ENCODE measurements at regions not wholly inside any gene's neighbourhood (a gene's known extent, or its start where the extent isn't known, plus 50 kb on each side); places are given as distances from the start of the nearest gene placed in this dataset.

GRCh38 chr9:89974582-89974981, 369.8 kb downstream of the GADD45G start:
- H3K27ac ChIP-seq (ENCODE audit: control insufficient read depth, insufficient read depth, low read length) = no peak overlapping the region
- no peak overlapping the region for H3K9ac ChIP-seq (ENCODE audit: control insufficient read depth, extremely low read depth, insufficient read depth, low read length)
- H4K20me1 ChIP-seq (ENCODE audit: control insufficient read depth, extremely low read depth, insufficient read depth, low read length) = no peaks in the 10 kb centered on the region
- no peaks in the 10 kb centered on the region for H3K9me3 ChIP-seq (ENCODE audit: control insufficient read depth, low read depth, low read length)
- dilution Hi-C loops (cut with MboI; ENCODE audit: extremely low pct_ligation_motif_present, low sequenced_read_pairs) = no loop called here
- no peak overlapping the region for H3K4me3 ChIP-seq (ENCODE audit: control insufficient read depth in 2 of 3, extremely low read depth in 1 of 3, insufficient read depth in 2 of 3, low read depth in 1 of 3, low read length in 3 of 3)
- no peak overlapping the region for H2AFZ ChIP-seq (ENCODE audit: control insufficient read depth, low read length)
- H3K36me3 ChIP-seq (ENCODE audit: control insufficient read depth in 2 of 2, extremely low read depth in 1 of 2, insufficient read depth in 2 of 2, low read length in 2 of 2) = no peaks in the 10 kb centered on the region
- H3K27me3 ChIP-seq (ENCODE audit: control insufficient read depth, extremely low read depth, insufficient read depth, low read length) = no peaks in the 10 kb centered on the region
- H3K9me1 ChIP-seq (ENCODE audit: control insufficient read depth, extremely low read depth, insufficient read depth, low read length) = no peaks in the 10 kb centered on the region
- TF ChIP-seq EZH2 (IDR thresholded peaks at IDR 0.05; ENCODE audit: low read length) (no peak), CTCF (optimal IDR thresholded peaks at IDR 0.05 in 1 of 3, IDR thresholded peaks at IDR 0.05 in 1 of 3, conservative IDR thresholded peaks at IDR 0.05 in 1 of 3; ENCODE audit: extremely low read depth in 1 of 3, insufficient read depth in 2 of 3, low read length in 3 of 3) (no peak)
- DNase-seq (ENCODE audit: low read depth, low spot score) (no peak), FAIRE-seq (no peak)
- H3K4me2 ChIP-seq (ENCODE audit: control insufficient read depth, extremely low read depth, insufficient read depth, low read depth, low read length) = no peak overlapping the region
- H3K4me1 ChIP-seq (ENCODE audit: control insufficient read depth, extremely low read depth, insufficient read depth, low read length) = no peaks in the 10 kb centered on the region
- H3K79me2 ChIP-seq (ENCODE audit: control insufficient read depth, insufficient read depth, low read length) = no peaks in the 10 kb centered on the region

- FAIRE-seq (no peak), DNase-seq (ENCODE audit: low read depth, low spot score) (no peak)
- Histone ChIP-seq H3K36me3 (ENCODE audit: control insufficient read depth in 2 of 2, extremely low read depth in 1 of 2, insufficient read depth in 2 of 2, low read length in 2 of 2) (no peaks in the 10 kb centered on the region), H3K4me1 (ENCODE audit: control insufficient read depth, extremely low read depth, insufficient read depth, low read length) (no peaks in the 10 kb centered on the region), H3K9me3 (ENCODE audit: control insufficient read depth, low read depth, low read length) (no peaks in the 10 kb centered on the region), H3K9ac (ENCODE audit: control insufficient read depth, extremely low read depth, insufficient read depth, low read length) (no peak overlapping the region), H3K9me1 (ENCODE audit: control insufficient read depth, extremely low read depth, insufficient read depth, low read length) (no peaks in the 10 kb centered on the region), H3K4me3 (ENCODE audit: control insufficient read depth in 2 of 3, extremely low read depth in 1 of 3, insufficient read depth in 2 of 3, low read depth in 1 of 3, low read length in 3 of 3) (no peak overlapping the region), H3K4me2 (ENCODE audit: control insufficient read depth, extremely low read depth, insufficient read depth, low read depth, low read length) (no peak overlapping the region), H3K27ac (ENCODE audit: control insufficient read depth, insufficient read depth, low read length) (no peak overlapping the region), H4K20me1 (ENCODE audit: control insufficient read depth, extremely low read depth, insufficient read depth, low read length) (no peaks in the 10 kb centered on the region), H3K27me3 (ENCODE audit: control insufficient read depth, extremely low read depth, insufficient read depth, low read length) (no peaks in the 10 kb centered on the region), H2AFZ (ENCODE audit: control insufficient read depth, low read length) (no peak overlapping the region), H3K79me2 (ENCODE audit: control insufficient read depth, insufficient read depth, low read length) (no peaks in the 10 kb centered on the region)
- dilution Hi-C loops (cut with MboI; ENCODE audit: extremely low pct_ligation_motif_present, low sequenced_read_pairs) = no loop called here
- TF ChIP-seq CTCF (optimal IDR thresholded peaks at IDR 0.05 in 1 of 3, IDR thresholded peaks at IDR 0.05 in 1 of 3, conservative IDR thresholded peaks at IDR 0.05 in 1 of 3; ENCODE audit: extremely low read depth in 1 of 3, insufficient read depth in 2 of 3, low read length in 3 of 3) (no peak), EZH2 (IDR thresholded peaks at IDR 0.05; ENCODE audit: low read length) (no peak)
These were observed 370.2 kb downstream of the GADD45G start for GRCh38 chr9:89975024-89975423.

Measured in keratinocyte (primary cell).